RPMI8226 (cell line): ENCODE measurements at regions not wholly inside any gene's neighbourhood (a gene's known extent, or its start where the extent isn't known, plus 50 kb on each side); places are given as distances from the start of the nearest gene placed in this dataset.
"Not testable (repeated sequence)": the region's sequence is repeated elsewhere in the genome, so short reads cannot be mapped to it uniquely, and the experiment has no call there.

Source experiments
- DNase-seq: peaks from one replicate; pipeline ENCODE4 v3.0.0-alpha.2; 2015

- DNase-seq = no peak
Measured at GRCh38 chr13:27327633-27328032, 57.0 kb downstream of the RASL11A start.

GRCh38 chr13:27329210-27329609, 58.6 kb downstream of the RASL11A start:
- DNase-seq = no peak

- DNase-seq = no peak
Measured at GRCh38 chr13:27334774-27335435, 64.3 kb downstream of the RASL11A start.

- no peak for DNase-seq
Measured at GRCh38 chr13:27336014-27336673, 65.5 kb downstream of the RASL11A start.

- no peak for DNase-seq
Measured at GRCh38 chr13:27338207-27338606, 67.6 kb downstream of the RASL11A start.

- peak; percentile 36 for DNase-seq
Measured at GRCh38 chr13:27338816-27339215, 68.2 kb downstream of the RASL11A start.

GRCh38 chr13:27339299-27339698, 68.7 kb downstream of the RASL11A start:
- peak; percentile 57 for DNase-seq

- DNase-seq = no peak
Measured at GRCh38 chr13:27341616-27342015, 71.0 kb downstream of the RASL11A start.

- DNase-seq = no peak
Measured at GRCh38 chr13:27347211-27347772, 76.7 kb downstream of the RASL11A start.

- DNase-seq = no peak
Measured at GRCh38 chr13:27348461-27348860, 76.0 kb upstream of the GTF3A start.

GRCh38 chr13:27349458-27349857, 75.0 kb upstream of the GTF3A start:
- no peak for DNase-seq

- DNase-seq = not testable (repeated sequence)
Measured at GRCh38 chr13:27350825-27351224, 73.6 kb upstream of the GTF3A start.

GRCh38 chr13:27352698-27353097, 71.7 kb upstream of the GTF3A start:
- no peak for DNase-seq

- peak; percentile 53 for DNase-seq
Measured at GRCh38 chr13:27353166-27353583, 71.2 kb upstream of the GTF3A start.

GRCh38 chr13:27353708-27354107, 70.7 kb upstream of the GTF3A start:
- DNase-seq = no peak

- no peak for DNase-seq
Measured at GRCh38 chr13:27354379-27354778, 70.0 kb upstream of the GTF3A start.

- DNase-seq = no peak
Measured at GRCh38 chr13:27355894-27356293, 68.5 kb upstream of the GTF3A start.

GRCh38 chr13:27358420-27358819, 66.0 kb upstream of the GTF3A start:
- DNase-seq = no peak

GRCh38 chr13:27359199-27359821, 65.1 kb upstream of the GTF3A start:
- peak; percentile 56 for DNase-seq

GRCh38 chr13:27360562-27360961, 63.9 kb upstream of the GTF3A start:
- no peak for DNase-seq

- peak; percentile 75 for DNase-seq
Measured at GRCh38 chr13:27362064-27362751, 62.2 kb upstream of the GTF3A start.

GRCh38 chr13:27363637-27364036, 60.8 kb upstream of the GTF3A start:
- DNase-seq = not testable (repeated sequence)

- DNase-seq = no peak
Measured at GRCh38 chr13:27367570-27367969, 56.8 kb upstream of the GTF3A start.
